NCI-H2107 treated with DMSO at 0.1 percent for 48 hours (cell line): ENCODE measurements at regions not wholly inside any gene's neighbourhood (a gene's known extent, or its start where the extent isn't known, plus 50 kb on each side); places are given as distances from the start of the nearest gene placed in this dataset.

Experiments
- DNase-seq: peaks from one replicate; lab custom pipeline; 2025; ENCODE audit not compliant: unreplicated experiment; lab: John Stamatoyannopoulos, UW

DNA sequence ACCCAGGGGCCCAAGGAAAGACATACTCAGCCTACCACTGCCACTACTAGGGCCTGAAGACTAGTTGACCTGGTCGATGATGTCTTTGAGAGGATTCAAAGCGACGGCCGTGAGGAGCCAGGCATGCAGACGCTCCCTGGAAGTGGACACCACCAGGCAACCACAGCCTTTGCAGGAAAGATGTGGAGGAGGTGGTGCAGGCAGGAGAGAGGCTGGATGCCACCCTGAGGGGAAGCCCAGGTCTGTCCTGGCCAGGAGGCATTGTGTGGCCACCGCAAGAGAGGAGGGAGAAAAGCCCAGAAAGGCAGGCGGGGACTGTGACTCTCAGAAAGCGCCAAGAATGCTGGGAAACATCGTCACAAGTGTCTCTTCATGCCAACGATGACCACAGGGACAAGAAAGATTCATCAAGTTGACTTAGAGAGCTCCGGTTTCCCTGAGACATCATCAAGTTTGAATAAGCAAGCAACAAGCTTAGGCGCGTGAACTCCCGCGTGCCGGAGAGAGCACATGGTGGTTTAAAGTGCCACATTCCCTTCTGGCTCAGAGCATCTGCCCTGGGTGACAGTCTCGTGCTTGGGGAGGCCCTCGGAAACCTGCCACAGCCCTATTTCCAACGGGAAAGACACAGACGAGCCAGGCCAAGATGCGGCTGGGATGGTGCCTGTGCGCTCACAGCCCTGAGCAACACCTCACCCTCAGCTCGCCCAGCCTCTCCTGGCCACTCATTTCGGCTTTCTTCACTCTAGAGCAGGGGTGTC lies 464.5 kb upstream of the SALL3 start:
- no peak for DNase-seq

DNA sequence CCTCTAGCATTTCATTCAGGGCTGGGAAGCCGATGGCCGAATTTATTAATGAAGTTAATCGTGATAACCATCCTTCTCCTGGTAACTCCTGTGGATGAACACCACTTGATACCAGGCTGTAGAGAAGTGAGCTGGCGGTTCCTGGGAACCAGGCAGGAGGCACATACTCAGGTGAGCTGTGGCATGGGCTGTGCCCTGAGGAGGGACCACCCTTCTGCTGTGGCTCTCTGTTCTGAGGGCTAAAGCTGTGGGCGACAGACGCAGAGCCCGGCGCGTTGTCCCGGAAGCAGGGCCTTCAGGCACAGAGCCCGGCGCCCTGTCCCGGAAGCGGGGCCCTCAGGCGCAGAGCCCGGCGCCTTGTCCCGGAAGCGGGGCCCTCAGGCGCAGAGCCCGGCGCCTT lies 462.3 kb upstream of the SALL3 start:
- DNase-seq: no peak

DNA sequence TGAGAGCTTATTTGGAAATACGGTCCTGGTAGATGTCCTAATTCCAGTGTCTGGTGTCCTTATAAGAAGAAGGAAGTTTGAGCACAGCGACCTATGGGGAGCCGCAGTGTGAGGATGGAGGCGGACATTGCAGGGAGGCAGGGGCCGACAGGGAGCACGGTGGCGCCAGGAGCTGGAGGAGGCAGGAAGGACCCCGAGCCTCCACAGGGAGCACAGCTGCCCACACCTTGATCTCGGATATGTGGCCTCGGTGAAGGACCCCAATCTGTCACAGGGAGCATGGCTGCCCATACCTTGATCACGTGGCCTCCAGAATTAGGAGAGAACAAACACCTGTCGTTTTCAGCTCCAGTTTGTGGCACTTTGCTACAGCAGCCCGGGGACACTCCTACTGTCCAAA lies 461.6 kb upstream of the SALL3 start:
- no peak for DNase-seq

DNA sequence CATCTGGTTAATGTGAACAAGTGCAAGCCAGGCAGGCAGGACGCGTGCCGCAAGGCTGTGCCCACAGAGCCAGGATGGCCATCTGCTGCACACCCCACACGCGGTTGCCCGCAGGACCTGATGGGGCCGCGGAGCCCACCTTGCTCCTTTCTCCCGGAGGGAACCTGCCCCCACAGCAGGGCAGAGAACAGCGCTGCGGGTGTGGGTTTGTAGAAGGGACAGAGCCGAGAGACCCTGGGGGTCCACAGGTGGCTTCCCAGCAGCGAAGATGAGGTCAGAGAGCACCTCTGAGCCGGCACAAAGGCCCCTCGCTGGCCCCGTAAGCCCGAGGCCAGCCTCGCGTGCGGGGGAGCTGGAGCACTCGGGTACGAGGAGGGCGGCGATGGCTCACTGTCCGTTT lies 460.8 kb upstream of the SALL3 start:
- DNase-seq: no peak

DNA sequence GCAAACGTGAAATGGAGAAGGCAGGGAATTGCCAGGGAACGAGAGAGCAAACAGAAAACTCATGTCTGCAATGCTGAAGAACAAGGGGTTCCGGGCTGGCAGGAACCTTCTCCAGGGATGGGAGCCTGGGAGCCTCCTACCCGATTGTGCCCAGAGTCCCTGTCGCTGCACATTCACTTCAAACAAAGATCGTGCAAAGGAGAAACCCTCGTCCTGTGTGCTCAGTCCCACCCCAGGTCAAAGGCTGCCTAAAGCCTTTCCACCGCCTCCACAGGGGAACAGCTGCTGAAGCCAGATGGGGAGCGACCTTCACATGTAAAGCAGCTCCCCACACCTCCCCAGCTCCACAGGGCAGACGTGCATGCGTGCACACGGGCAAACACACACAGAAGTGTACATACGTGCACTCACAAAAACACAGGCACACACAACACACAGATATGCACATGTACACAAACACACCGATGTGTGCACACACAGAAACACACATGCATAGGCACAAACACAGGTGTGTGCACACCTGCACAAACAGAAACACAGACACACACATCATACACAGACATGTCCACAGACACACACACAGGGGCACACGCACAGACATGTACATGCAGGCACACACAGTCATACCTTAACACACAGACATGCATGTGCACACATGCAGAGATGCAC lies 460.1 kb upstream of the SALL3 start:
- DNase-seq: no peak

DNA sequence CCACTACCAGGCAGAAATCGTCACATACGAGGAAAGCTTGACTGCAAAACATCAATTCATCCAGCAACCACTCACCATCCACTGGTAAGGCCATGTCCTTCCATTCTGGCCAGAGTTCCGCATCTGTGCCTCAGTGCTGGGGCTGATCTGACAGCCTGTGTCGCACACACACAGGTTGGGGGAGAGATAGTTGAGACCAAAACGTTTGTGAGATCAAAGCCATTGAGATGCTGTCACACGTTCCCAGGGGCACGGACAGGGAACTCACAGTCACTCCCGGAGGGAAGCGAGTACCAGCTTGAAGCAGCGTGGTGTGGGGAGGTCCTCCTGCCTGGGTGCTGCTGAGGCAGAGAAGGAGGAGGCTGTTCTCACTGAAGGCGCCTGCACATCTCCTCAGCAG lies 458.5 kb upstream of the SALL3 start:
- no peak for DNase-seq

DNA sequence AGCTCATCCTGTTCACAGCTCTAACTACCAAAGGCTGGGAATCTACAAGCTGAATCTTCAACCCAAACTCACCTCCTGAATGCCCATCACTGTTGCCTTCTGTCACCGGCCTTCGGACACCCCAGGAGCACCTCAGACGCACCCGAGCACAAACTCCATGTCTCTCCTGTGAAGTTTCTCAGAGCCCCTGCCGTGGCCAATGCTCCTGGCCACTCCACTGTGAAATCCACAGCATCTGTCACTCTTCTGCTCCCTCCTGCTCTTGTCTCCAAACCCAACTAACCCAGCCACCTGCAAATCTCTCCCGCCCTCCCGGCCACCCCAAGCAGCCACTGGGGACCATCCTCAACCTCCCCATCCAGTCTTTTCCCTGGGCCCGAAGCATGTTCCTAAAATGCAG lies 457.9 kb upstream of the SALL3 start:
- DNase-seq: no peak

DNA sequence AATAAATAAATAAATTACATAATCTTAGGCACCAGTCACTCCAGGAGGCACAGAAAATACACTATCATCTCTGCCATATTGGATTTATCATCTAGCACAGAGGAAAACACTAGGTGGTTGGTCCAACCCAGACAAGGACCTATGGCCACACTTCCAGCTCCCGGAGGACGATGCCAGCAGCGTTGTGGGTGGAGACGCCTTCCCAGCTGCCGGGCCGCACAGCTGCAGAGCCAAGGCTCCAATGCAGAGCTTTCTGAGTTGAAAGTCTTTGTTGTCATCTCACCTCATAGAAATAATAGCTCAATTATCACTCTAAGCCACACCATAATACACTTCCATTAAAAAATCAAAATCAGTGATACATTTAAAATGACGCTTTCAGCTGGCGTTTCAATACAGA lies 457.1 kb upstream of the SALL3 start:
- no peak for DNase-seq

DNA sequence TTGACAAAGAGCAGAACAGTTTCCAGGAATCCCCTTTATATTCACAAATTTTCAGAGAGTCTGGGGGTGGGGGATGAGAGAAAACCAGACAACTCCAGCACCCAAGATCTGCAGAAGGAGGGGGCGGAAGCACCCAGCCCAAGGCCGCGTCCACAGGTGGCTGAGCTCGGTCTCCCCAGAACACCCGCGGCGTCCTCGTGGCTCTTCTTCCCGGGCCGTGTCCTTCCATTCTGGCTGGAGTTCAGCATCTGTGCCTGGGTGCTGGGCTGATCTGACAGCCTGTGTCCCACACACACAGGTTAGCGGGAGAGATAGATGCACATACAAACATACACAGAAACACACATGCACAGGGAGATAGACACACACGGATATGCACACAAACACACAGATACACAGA lies 455.8 kb upstream of the SALL3 start:
- no peak for DNase-seq

DNA sequence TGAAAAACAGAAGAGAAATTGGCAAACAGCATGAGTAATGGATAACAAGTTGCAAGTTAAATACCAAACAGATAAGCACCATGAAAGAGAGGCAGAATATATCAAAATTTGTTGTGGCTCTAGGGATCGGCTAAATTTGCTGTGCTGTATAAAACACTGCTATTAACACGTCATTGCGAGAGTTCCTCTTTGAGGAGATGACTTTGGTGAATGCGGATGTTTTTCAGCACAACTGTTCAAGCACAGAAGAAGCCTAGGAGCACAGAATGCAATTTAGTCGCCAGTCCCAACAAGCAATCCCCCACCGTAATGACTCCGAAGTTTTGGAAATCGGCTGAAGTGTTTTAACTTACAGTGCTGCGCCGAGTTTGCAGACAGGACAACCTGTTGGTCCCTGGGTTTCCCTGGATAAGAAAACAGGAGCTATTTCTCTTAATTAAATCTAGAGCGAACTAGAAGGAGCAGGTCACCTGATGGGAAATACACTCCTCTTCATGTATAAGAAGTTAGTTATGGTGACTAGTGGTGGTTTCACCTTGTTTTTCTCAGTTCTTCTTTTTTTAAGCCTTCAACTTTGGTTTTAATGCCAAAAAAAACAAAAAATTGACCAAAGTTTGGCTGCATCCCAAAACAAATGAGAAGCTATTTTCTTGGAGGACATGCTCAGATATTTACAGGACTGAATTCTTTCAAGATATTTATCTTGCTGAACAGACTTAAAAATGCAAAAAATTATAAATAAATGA lies 454.1 kb upstream of the SALL3 start:
- no peak for DNase-seq

DNA sequence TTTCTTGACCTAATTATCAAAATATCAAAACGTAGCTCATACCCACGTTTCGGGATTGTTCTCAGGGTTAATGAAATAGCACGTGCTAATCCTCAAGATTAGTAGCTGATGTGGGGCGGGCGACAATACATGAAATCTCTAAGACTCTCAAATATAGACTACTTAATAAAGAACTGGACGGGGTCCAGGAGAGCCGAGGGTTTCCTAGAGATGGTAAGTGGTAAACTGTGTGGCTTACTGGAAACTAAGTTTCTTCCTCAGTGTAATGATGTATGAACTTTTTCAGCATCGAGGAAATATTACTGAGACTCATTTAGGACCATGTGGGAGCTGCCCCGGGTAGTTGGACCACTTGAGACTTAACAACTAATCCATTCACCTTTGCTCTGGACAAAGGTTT lies 453.3 kb upstream of the SALL3 start:
- no peak for DNase-seq

DNA sequence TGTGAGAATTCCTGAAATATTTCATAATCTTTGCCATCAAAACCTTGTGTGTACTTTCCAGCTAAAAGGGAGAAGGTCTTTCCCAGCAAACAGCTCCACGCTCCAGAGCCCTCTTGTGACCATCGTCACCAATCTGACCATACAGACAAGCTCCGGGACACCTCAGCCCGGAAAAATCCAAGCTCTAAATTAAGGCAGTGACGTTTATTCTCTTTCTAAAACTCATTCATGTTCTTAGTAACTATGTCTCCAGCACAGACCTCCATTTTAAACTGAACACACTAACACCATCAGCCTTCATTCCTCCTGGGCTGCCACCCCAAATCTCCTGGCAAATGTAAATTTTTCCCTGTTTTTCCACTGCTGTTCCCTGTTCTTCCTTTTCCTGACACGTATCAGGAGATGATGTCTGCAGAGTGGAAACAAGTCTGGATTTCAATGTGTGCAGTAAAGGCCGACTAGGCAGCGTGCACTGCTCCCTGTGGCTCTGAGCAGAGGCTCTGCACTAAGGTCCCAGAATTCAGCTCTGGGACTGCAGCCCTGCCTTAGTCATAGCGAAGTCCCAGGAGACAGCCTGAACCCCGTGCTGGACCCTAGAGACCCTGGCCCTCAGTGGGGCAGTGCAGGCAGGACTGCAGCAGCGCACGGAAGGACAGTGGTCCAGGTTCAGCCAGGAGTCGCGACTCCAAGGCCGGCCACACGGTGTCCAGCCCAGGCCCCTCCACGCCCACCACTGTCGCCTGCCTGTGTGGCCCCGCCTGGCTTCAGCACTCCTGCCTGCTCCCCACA lies 452.5 kb upstream of the SALL3 start:
- DNase-seq: no peak

DNA sequence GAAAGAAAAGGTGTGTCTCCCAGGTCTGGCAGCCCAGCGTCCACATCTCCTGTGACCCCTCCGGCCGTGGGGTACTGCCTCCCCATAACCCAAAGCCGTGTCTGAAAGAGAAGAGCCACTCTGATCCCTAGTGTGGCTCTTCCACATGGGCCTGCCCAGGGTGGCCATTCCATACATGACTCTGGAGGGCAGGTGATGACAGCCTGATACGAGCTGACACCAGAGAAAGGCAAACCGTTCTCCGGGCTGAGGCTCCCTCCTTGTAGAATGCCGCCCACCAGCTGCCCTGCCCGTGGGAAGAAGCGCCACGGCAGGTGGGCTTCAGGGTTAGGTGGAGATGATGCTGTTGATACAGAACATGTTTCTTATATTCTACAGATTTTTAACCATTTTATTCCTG lies 451.6 kb upstream of the SALL3 start:
- DNase-seq: no peak

DNA sequence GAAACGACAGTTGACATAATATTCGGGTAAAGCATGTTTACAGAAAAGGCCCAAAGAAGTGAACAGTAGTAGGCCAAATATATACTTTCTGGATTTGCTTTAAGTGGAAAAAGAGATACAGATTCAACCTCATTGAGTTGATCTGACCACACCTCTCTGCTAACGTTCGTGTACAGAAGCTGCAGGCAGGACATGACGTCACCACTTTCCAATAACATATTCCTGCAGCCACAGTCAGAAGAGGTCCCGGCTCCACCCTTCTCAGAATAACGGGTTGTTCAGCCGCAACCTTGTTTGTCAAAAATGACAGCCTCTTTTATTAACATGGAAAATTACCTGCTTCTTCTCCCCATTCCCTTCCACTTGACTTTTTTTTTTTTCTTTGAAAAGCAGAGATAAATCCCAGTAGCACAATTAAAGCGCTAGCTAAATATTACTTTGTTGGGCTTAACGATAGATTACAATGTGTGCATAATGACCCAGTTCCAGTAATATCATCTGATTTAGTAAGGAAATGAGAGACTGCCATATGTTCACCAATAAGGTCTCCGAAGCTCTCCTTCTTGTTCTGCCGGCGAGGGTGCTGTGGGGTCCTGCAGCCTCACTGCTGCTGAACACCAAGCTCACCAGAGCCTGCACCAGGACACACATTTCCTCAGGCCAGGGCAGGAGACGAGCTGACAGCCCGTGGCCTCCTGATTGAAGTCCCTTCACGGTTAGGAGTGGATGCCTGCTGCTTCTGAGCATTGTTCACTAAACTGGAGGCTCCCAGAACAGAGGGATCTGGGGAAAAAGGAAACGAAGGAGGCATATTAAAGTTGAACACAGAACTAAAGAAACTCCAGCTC lies 451.0 kb upstream of the SALL3 start:
- DNase-seq: no peak

DNA sequence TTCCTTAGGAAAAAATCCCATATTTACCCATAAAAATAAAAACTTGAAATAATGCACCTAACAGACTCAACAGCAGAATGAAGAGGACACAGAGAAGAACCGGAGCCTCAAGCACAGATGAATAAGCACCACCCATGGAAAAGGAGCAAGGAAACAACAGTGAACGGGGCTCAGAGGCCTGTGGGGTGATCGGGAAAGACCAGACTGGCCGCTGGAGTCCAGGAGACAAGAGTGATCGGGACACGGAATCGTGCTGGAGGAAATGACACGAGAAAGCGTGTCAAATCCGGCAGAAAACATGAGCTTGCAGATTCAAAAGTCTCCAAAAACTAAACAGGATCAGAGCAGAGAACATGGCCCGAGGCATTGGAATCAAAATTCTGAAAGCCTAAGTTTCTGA lies 448.0 kb upstream of the SALL3 start:
- DNase-seq: no peak

DNA sequence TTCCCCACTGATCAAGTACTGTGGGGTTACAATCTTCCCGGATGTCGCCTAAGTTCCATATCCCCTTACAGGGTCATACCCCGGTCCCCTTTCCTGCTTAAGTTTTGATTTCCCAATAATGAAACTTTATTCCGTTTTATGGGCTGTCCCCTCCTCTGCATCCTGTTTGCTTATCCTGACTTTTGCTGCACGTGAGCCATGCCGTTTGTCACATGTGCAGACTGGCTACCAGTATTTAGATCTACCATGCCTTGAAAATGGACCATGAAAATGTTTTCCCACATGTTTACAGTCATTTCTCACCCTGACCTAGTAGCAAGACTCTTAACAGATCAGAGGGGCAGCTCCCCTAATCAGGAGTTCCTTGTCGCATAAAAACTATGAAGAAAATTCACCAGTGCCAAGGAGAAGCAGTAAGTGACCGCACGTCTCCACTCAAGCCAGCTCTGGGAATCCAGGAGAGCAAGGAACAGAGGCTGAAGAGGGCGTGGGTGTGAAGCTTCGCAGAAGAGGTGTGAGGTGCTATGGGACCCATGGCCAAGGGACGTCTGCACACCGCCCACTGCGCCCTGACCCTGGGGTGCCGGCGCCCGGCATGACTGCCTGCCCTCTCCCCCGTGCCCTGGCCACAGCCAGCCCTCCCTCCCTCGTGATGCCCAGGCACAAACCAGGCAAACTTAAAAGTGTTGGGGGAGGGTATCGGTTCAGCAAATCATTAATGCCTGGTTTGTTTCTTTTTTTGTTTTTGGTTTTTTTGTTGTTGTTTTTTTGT lies 440.8 kb upstream of the SALL3 start:
- DNase-seq: no peak

DNA sequence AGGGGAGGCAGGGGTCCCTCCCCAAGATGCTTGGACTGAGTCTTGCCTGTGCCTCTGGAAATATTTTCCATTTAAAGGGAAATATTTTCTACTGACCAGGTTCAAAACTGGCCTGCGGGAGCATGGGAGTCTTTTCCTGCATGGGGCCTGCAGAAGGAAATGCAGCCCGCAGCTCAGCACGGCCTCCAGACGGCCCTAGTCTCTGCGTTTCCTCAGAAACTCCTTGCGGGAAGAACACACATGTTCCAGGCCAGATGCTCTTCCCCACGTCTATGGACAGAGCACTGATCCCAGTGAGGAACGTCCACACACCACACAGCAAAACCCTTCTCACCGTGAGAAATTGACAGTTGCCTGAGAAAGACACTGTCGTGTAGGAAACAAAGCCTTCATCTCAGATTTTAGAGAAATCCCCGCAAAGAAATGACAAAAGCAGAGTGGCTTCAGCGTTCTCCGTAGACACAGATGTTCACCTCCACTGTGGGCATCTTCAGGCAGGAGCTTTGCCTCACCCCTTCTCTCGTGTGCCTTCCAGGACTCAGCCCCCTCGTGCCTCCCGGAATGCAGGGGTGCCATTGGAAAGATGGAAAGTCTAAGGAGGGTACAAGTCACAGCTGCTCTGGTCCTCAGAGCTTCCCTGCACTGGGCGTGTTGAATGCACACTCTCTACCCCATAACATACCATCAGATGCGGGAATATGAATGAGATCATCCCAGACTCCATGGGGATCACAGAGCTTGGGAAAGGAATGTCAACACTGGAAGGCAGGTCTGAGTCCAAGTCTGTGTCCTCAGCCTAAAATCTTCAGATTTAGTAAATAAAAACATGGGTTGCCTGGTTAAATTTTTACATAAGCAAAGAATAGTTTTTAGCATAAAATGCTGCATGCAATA lies 438.7 kb upstream of the SALL3 start:
- DNase-seq: no peak

DNA sequence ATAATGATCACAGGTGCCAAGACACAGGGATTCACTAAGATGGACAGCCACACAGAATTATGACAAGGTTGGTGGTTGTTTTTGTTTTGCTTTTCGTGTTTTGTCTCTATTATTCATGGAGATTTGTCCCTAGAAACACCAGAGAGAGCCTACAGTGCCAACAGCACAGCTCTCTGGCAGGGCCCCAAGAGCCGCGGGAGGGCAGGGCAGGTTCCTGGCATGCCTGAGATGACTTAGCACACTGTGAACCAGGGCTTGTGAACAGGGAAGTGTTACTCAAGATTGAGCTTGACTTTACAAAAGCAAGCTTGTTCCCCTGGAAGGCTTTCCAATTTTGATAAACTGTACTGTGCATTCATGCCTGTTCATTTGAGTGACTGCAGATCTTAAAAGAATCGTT lies 437.4 kb upstream of the SALL3 start:
- DNase-seq: no peak

DNA sequence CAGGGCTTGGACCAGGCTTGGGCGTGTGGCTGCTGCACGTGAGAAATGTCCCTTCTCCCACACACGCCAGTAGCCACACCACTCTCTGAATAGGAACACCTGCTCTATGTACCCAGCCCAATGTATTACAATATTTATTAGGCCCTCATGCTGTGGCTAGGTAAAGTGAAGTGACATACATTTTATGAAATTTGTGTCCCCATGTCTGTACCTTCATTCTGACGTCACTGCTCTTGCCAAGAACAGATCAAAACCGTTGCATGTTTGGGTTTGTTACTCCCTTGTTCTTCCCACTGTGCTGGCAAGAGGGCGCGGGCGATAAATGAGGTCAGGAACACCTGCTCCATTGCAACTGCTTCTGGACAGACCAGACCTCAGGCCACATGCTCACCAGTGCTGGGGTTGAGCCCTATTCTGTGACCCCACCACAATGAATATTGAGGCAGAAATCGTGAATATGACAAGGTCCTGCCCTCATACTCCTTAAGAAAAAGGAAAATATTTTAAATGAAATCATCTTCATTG lies 436.4 kb upstream of the SALL3 start:
- no peak for DNase-seq
